ENCODE measurements at regions not wholly inside any gene's neighbourhood (a gene's known extent, or its start where the extent isn't known, plus 50 kb on each side); places are given as distances from the start of the nearest gene placed in this dataset.

DNA sequence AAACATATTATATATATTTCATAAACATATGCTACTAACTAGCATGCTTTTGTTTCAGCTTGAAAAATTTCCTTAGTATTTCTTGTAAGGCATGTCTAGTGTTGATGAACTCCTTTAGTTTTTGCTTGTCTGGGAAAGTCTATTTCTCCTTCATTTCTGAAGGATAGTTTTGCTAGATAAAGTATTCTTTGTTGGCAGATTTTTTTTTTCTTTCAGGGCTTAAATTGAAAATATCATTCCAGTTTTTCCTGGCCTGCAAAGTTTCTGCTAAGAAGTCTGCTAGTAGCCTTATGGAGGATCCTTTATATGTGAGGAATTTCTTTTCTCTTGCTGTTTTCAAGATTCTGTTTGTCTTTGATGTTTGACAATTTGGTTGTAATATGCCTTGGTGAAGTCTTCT lies 183.5 kb downstream of the SLC4A3 start:
- Histone ChIP-seq H3K4me1 (no peaks in the 10 kb centered on the region), H3K27ac (no peak overlapping the region), H3K36me3 (no peaks in the 10 kb centered on the region), H3K27me3 (no peaks in the 10 kb centered on the region), H3K4me3 (no peak overlapping the region), H3K9me3 (peaks cover 0 to 43% (median 13%) of the 10 kb centered on the region in 11 donors)
- ATAC-seq (no peak), DNase-seq (no peak)
- intact Hi-C loops (cut with DNase I) = no loop called here
- TF ChIP-seq, protein P1, sequence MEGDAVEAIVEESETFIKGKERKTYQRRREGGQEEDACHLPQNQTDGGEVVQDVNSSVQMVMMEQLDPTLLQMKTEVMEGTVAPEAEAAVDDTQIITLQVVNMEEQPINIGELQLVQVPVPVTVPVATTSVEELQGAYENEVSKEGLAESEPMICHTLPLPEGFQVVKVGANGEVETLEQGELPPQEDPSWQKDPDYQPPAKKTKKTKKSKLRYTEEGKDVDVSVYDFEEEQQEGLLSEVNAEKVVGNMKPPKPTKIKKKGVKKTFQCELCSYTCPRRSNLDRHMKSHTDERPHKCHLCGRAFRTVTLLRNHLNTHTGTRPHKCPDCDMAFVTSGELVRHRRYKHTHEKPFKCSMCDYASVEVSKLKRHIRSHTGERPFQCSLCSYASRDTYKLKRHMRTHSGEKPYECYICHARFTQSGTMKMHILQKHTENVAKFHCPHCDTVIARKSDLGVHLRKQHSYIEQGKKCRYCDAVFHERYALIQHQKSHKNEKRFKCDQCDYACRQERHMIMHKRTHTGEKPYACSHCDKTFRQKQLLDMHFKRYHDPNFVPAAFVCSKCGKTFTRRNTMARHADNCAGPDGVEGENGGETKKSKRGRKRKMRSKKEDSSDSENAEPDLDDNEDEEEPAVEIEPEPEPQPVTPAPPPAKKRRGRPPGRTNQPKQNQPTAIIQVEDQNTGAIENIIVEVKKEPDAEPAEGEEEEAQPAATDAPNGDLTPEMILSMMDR (IDR thresholded peaks at IDR 0.05) = no peak

DNA sequence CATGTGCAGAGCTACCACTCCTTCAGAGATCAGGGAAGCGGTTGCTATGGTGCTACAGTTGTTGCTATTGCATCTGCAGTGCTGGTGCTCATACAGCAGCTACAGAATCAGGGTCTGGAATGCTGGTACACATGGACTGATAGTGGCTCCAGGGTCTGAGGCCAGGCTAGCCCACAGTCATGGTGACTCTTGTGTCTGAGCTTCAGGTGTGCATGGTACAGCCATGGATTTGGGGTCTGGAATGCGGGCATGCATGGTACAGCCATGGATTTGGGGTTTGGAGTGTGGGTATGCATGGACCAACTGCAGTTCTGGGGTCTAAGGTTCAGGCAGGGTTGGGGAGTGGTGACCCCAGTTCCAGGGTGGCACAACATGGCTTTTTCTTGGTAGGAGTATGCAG lies 185.2 kb downstream of the SLC4A3 start:
- Histone ChIP-seq H3K4me3 (no peak overlapping the region), H3K27ac (no peak overlapping the region), H3K27me3 (no peaks in the 10 kb centered on the region), H3K36me3 (no peaks in the 10 kb centered on the region), H3K9me3 (peaks cover 0 to 28% (median 12%) of the 10 kb centered on the region in 11 donors), H3K4me1 (no peaks in the 10 kb centered on the region)
- no peak for DNase-seq
- ATAC-seq = no peak
- intact Hi-C loops (cut with DNase I) = no loop called here
- TF ChIP-seq, protein P1 (IDR thresholded peaks at IDR 0.05) = no peak
- WGBS, 2 donors = 43 to 73% methylated on average over 2 of the region's 2 CpGs

DNA sequence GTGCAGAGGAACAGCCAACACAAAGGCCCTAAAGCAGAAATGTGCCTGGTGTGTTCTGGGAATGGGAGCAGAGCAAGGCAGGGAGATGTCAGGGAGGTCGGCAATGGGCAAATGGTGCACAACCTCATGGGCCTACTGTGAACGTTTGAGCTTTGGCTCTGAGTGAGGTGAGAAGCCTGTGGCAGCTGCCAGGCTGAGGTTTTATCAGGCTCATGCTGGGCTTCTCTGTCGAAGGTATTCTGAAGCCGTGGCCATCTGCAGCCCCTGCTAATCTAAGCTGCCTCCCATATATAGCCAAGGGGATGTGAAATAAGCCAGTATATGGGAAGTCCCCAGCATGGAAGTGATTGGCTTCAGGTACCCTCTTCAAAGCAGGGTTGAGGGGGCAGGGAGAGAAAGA lies 193.3 kb downstream of the SLC4A3 start:
- peaks cover 0 to 8% (median 0%) of the 10 kb centered on the region in 11 donors for H3K9me3 ChIP-seq
- H3K4me3 ChIP-seq = no peak overlapping the region
- H3K27ac ChIP-seq = no peak overlapping the region
- no peaks in the 10 kb centered on the region for H3K36me3 ChIP-seq
- TF ChIP-seq, protein P1 (IDR thresholded peaks at IDR 0.05) = no peak
- ATAC-seq (no peak), DNase-seq (no peak)
- H3K27me3 ChIP-seq = no peaks in the 10 kb centered on the region
- intact Hi-C loops (cut with DNase I) = no loop called here
- no peaks in the 10 kb centered on the region for H3K4me1 ChIP-seq
- WGBS, 2 donors = 18 to 20% methylated on average over 4 of the region's 4 CpGs

DNA sequence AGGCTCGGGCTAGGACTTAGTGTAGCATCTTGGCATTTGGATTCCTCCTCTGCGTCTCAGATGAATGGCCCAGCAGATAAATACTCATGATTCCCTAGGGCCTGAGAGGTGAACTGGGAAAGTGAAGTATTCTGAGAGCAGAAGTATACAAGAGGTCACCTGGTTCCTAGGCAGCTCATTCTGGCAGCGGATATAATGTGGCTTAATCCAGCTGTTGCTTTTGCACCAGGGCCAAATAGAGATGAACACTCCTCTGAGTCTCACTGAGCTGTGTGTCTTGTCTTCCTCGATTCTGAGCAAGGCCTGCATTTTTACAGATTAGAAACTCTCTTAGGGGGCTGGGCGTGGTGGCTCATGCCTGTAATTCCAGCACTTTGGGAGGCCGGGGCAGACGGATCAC lies 196.1 kb downstream of the SLC4A3 start:
- no peak overlapping the region for H3K27ac ChIP-seq
- intact Hi-C loops (cut with DNase I) = no loop called here
- DNase-seq (no peak), ATAC-seq (no peak)
- 74 to 84% methylated on average over 7 of the region's 7 CpGs for WGBS, 2 donors
- no peaks in the 10 kb centered on the region for H3K36me3 ChIP-seq
- no peaks in the 10 kb centered on the region for H3K4me1 ChIP-seq
- peaks cover 0 to 8% (median 0%) of the 10 kb centered on the region in 11 donors for H3K9me3 ChIP-seq
- H3K27me3 ChIP-seq = no peaks in the 10 kb centered on the region
- no peak overlapping the region for H3K4me3 ChIP-seq
- TF ChIP-seq, protein P1 (IDR thresholded peaks at IDR 0.05) = no peak

Measured in heart right ventricle (tissue), 16 donors.